ENCODE measurements at regions not wholly inside any gene's neighbourhood (a gene's known extent, or its start where the extent isn't known, plus 50 kb on each side); places are given as distances from the start of the nearest gene placed in this dataset.

DNA sequence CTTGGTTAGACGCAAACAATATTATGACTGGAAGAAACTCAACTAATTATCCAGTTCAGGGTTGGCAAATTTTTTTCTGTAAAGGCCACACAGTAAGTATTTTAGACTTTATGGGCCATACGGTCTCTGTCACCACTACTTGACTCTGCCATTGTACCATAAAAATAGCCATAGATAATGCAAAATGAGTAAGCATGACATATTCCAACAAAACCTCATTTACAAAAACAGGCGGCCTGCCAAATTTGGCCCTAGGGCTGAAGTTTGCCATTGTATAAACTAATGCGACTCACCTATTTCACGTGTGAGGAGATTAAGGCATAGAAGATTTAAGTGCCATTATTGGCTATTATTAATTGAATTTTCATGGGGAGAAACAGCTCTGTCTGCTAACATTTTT, 116.8 kb upstream of the CNTN6 start:
- no peak for DNase-seq (ENCODE audit: low read depth)
- no peak for TF ChIP-seq CTCF (IDR thresholded peaks at IDR 0.05; ENCODE audit: insufficient read depth, low read depth, low read length, missing control alignments)
- H3K4me3 ChIP-seq (ENCODE audit: low read length) = no peak overlapping the region

DNA sequence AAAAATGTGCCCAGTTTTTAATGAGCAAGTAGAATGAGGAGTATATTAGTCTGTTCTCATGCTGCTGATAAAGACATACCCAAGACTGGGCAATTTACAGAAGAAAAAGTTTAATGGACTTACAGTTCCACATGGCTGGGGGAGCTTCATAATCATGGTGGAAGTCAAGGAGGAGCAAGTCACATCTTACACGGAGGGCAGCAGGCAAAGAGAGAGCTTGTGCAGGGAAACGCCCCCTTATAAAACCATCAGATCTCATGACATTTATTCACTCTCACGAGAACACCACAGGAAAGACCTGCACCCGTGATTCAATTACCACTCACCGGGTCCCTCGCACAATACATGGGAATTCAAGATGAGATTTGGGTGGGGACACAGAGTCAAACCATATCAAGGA, 111.7 kb upstream of the CNTN6 start:
- no peak for TF ChIP-seq CTCF (IDR thresholded peaks at IDR 0.05; ENCODE audit: insufficient read depth, low read depth, low read length, missing control alignments)
- no peak overlapping the region for H3K4me3 ChIP-seq (ENCODE audit: low read length)
- DNase-seq (ENCODE audit: low read depth) = no peak

DNA sequence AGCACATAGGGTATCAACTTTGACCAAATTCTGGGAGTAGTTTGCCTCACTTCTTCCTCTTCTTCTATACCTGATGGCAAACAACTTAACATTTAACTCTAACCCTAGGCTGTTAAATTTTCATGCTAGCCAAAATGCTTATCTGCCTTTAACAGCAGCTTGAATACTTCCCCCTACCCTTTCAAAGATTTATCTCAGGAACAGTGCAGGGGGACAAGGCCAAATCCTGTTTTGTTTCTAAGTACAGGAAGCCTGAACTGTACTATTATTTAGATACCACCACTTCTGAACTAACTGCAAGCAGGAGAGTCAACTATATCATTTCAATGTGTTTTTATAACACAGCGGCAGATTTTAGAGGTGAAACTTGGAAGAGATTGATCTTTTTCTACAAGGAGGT, 104.0 kb upstream of the CNTN6 start:
- no peak for DNase-seq (ENCODE audit: low read depth)
- no peak for TF ChIP-seq CTCF (IDR thresholded peaks at IDR 0.05; ENCODE audit: insufficient read depth, low read depth, low read length, missing control alignments)
- no peak overlapping the region for H3K4me3 ChIP-seq (ENCODE audit: low read length)

DNA sequence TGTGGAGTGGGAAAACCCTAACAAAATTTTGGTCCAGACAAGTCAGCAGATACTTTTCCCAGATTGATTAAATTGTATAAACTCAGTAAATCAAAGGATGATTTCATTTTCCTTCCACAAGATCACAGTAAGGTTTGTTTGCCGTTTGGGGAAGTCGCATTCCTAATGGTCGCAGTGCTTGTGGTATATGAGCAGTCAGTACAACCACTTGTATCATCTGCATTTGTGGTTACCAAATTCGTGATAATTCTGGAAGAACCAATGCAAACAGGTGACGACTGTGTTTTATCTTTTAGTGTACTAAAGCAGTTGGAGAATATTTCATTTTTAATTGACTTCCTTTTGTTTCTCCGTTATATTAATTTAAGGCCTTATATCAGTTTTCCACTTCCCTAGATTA, 100.0 kb upstream of the CNTN6 start:
- no peak for TF ChIP-seq CTCF (IDR thresholded peaks at IDR 0.05; ENCODE audit: insufficient read depth, low read depth, low read length, missing control alignments)
- DNase-seq (ENCODE audit: low read depth) = no peak
- H3K4me3 ChIP-seq (ENCODE audit: low read length) = no peak overlapping the region

DNA sequence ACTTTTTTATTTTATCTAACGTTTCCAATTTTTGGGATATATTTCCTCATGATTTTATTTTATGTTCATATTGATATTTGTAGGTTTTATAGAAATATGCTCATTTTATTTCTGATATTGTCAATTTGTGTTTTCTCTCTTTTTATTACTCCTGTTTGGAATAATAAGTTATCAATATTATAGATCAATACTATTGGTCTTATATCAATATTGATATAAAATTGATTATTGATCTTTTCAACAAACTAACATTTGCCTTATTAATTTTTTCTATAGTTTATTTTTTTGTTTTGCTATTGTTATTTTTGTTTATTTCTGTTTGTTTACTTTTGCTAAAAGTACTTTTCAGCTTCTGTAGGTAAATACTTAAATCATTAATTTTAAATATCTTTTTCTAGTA, 90.8 kb upstream of the CNTN6 start:
- H3K4me3 ChIP-seq (ENCODE audit: low read length) = no peak overlapping the region
- TF ChIP-seq CTCF (IDR thresholded peaks at IDR 0.05; ENCODE audit: insufficient read depth, low read depth, low read length, missing control alignments) = no peak
- no peak for DNase-seq (ENCODE audit: low read depth)

DNA sequence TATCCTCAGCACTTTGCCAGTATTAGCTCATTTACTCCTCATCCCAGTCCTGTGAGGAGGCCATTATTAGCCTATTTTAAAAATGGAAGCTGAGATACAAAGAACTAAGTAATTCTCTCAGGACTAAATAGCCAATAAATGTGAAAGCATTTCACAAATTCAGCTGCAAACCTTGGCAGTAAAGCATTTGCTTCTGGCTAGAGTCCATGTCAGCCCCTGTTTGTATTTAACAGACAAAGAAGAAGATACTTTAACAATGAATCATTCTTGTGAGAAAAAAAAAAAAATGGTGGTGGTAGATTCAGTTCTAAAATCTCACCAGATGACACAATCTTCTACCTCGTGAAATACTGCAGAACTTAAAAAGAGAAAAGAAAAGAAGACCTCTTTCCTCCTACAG, 85.0 kb upstream of the CNTN6 start:
- TF ChIP-seq CTCF (IDR thresholded peaks at IDR 0.05; ENCODE audit: insufficient read depth, low read depth, low read length, missing control alignments) = no peak
- peak; percentile 1 for DNase-seq (ENCODE audit: low read depth)
- H3K4me3 ChIP-seq (ENCODE audit: low read length) = no peak overlapping the region

GRCh38 chr3:1010228-1010627, 82.6 kb upstream of the CNTN6 start:
- no peak for DNase-seq (ENCODE audit: low read depth)

More at GRCh38 chr3:1010228-1010627, 82.6 kb upstream of the CNTN6 start:
- H3K4me3 ChIP-seq (ENCODE audit: low read length) = no peak overlapping the region
- TF ChIP-seq CTCF (IDR thresholded peaks at IDR 0.05; ENCODE audit: insufficient read depth, low read depth, low read length, missing control alignments) = no peak

Data from epithelial cell of esophagus (primary cell).